Activated naive CD8-positive, alpha-beta T cell treated with anti-CD3 and anti-CD28 coated beads, Interleukin-2, amount 50 U/mL, for 24 hours (primary cell): ENCODE measurements at regions not wholly inside any gene's neighbourhood (a gene's known extent, or its start where the extent isn't known, plus 50 kb on each side); places are given as distances from the start of the nearest gene placed in this dataset.

Experiments used
- ATAC-seq: fragments of 150-1000 bp; cut with Tn5 transposase; one replicate; pipeline ENCODE4 v1.10.0; 2021
- DNase-seq: peaks from one replicate; pipeline ENCODE4 v3.0.0; 2021
- H3K27ac Mint-ChIP-seq: one replicate; pipeline ENCODE4 v1.8.0; 2021; ENCODE audit warnings: mild to moderate bottlenecking, mixed read lengths
- H3K27me3 Mint-ChIP-seq: one replicate; pipeline ENCODE4 v1.8.0; 2021; ENCODE audit warnings: mixed read lengths
- H3K36me3 Mint-ChIP-seq: one replicate; pipeline ENCODE4 v1.8.0; 2021; ENCODE audit warnings: low read depth, mixed read lengths
- H3K4me1 Mint-ChIP-seq: one replicate; pipeline ENCODE4 v1.8.0; 2021; ENCODE audit warnings: mixed read lengths
- H3K4me3 Mint-ChIP-seq: one replicate; pipeline ENCODE4 v1.8.0; 2021; ENCODE audit warnings: mild to moderate bottlenecking, moderate library complexity, mixed read lengths
- H3K9me3 Mint-ChIP-seq: one replicate; pipeline ENCODE4 v1.8.0; 2021; ENCODE audit warnings: mixed read lengths

DNA sequence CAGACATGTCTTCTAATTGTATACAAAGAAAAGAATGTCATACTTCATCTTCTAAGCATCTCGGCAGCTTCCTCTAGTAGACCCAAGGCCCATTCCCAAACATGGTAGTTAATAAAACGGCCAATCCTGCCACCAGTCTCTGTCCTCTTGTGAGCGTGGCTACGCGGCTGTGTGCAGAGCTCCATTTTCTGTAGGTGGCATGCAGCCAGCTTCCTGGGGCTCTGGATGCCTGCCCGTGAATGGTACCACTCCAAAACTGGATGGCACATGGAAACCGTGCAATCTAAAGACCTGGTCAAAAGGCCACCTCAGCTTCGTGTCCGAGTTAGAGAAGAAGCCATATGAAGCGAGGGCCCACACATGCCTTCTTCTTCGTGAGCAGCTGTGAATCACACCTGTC lies 110.7 kb downstream of the SIPA1L2 start:
- DNase-seq (no peak), ATAC-seq (no peak)
- Mint-ChIP-seq H3K36me3 (peaks cover 5% of the 10 kb centered on the region), H3K27ac (no peak overlapping the region), H3K27me3 (peaks cover 9% of the 10 kb centered on the region), H3K9me3 (no peaks in the 10 kb centered on the region), H3K4me1 (peaks cover 4% of the 10 kb centered on the region), H3K4me3 (no peak overlapping the region)

DNA sequence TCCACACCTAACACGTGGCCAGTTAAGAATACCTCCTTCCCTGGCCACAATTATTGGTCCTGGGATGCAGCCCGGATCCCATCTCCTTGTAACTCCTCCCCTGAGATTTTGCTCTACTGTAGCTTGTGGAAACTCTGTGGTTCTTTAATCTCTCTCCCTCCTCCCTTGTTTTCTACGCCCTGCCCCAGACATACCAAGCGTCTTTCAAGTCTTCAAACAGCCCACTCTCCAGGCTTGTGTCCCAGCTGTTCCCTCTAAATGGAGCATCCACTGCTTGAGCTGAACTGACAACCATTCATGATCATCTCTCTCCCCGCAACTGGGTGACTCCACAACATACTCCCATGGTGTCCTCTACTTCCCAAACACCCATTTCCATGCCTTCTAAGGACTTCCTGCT lies 111.6 kb downstream of the SIPA1L2 start:
- no peak overlapping the region for H3K27ac Mint-ChIP-seq
- peaks cover 9% of the 10 kb centered on the region for H3K27me3 Mint-ChIP-seq
- H3K9me3 Mint-ChIP-seq: no peaks in the 10 kb centered on the region
- ATAC-seq (no peak), DNase-seq (no peak)
- H3K36me3 Mint-ChIP-seq: peaks cover 5% of the 10 kb centered on the region
- peaks cover 4% of the 10 kb centered on the region for H3K4me1 Mint-ChIP-seq
- H3K4me3 Mint-ChIP-seq: no peak overlapping the region

DNA sequence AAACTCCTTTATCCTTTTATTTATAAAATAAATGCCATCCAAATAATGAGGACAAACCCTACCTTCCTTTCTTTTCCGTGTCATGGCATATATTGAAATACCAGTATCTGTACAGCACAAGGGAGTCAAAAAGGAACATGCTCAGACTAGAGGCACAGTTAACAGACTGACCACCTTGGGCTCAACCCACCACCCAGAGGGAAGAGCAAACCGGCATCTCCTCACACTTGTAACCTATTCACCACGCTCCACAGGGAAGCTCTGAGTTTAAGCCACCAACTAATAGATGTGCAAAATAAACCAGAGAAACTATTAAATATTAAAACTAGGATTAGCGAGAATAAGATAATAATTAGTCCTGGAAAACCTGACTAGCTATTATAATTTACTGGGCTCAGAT lies 112.7 kb downstream of the SIPA1L2 start:
- no peak overlapping the region for H3K27ac Mint-ChIP-seq
- H3K4me3 Mint-ChIP-seq: no peak overlapping the region
- no peaks in the 10 kb centered on the region for H3K9me3 Mint-ChIP-seq
- H3K4me1 Mint-ChIP-seq: peaks cover 4% of the 10 kb centered on the region
- no peak for ATAC-seq
- no peak for DNase-seq
- peaks cover 7% of the 10 kb centered on the region for H3K27me3 Mint-ChIP-seq
- peaks cover 5% of the 10 kb centered on the region for H3K36me3 Mint-ChIP-seq

DNA sequence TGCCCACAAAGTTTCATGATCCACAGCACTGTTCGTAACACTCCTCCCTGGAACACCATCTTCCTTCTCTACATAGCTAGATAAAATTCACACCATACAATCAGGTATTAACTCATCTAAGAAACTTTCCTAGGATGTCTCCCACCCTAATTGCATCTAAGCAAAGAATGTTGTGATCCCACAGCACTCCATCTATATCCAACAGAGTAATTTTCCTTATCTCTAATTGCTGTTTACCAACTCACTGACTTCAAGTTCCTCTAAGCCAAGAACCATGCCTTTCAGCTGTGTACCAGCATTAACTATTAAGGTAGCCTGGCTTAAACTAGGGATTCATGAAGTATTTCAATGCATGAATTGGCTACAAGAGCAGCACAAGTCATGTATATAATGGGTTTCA lies 114.2 kb downstream of the SIPA1L2 start:
- Mint-ChIP-seq H3K9me3 (no peaks in the 10 kb centered on the region), H3K27me3 (peaks cover 2% of the 10 kb centered on the region), H3K4me1 (no peaks in the 10 kb centered on the region), H3K4me3 (no peak overlapping the region), H3K27ac (no peak overlapping the region), H3K36me3 (peaks cover 5% of the 10 kb centered on the region)
- ATAC-seq (no peak), DNase-seq (no peak)

DNA sequence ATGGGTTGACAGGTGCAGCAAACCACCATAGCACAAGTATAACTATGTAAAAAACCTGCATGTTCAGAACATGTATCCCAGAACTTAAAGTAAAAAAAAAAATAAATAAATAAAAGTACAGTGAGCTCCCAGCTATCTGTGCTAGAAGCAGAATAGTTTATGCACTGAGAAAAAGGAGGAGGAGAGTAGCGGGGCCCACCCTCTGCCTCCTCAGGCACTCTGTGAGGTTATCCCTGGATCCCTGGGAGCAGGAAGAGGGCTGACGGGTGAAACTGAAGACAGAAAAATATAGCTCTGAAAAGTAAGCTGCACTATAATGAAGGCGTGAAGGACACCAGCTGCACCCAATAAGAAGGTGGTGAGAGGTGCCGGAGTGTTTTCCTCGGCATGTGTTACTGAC lies 117.2 kb downstream of the SIPA1L2 start:
- Mint-ChIP-seq H3K4me3 (no peak overlapping the region), H3K4me1 (no peaks in the 10 kb centered on the region), H3K27ac (no peak overlapping the region), H3K27me3 (peaks cover 2% of the 10 kb centered on the region), H3K9me3 (no peaks in the 10 kb centered on the region), H3K36me3 (peaks cover 5% of the 10 kb centered on the region)
- no peak for DNase-seq
- no peak for ATAC-seq

DNA sequence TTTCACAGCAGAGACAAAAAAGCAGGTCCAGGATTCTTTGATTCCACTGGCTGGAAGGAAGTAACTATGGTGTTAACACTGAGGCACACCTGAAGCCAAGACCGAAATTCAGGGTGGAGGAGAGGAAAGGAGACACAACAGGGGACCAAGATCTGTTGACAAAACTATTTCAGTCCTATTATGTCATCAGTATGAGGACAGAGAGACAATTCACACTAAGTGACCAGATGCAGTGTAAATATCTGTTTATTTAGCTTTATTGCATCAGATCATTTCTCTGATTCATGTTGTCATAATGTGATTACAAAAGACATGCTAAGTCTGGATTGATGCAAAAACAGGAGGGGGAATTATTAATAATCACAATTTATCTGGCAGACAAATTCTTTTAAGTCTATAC lies 118.8 kb downstream of the SIPA1L2 start:
- no peaks in the 10 kb centered on the region for H3K27me3 Mint-ChIP-seq
- no peaks in the 10 kb centered on the region for H3K9me3 Mint-ChIP-seq
- no peak for DNase-seq
- no peaks in the 10 kb centered on the region for H3K4me1 Mint-ChIP-seq
- no peak for ATAC-seq
- H3K27ac Mint-ChIP-seq: no peak overlapping the region
- H3K36me3 Mint-ChIP-seq: peaks cover 5% of the 10 kb centered on the region
- H3K4me3 Mint-ChIP-seq: no peak overlapping the region

DNA sequence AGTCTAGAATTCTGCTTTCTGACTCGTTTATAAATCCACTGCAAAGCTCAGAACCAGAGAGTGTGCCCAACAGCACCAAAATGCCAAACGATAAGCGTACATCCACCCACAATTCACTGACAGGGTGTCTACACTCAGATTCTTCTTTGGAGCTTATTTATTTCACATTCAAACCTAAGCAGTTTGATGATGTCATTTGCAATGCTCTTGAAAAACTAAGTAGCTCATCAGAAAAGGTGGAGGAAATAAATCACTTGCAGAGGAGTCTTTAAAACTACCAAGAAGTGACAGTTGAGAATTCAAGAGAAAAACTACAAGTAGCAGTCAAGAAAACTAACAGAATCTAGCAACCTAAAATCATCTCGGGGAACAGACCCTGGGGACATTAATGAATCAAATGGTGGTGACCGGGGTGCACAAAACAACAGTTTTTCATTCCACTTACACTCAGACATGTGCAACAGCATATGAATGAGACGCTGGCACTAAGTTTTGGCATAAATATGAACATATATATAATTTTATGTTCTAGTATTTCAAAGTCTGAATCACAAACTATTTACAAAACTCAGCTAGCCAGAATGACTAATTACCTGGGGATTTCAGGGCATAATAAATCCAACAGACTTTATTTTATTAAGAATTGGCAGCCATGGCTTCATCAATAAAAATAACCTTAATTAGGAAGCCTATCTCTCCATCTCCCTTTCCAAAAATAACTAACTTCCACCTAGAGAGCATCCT lies 119.4 kb downstream of the SIPA1L2 start:
- H3K27me3 Mint-ChIP-seq: no peaks in the 10 kb centered on the region
- H3K36me3 Mint-ChIP-seq: peaks cover 5% of the 10 kb centered on the region
- ATAC-seq: no peak
- H3K27ac Mint-ChIP-seq: no peak overlapping the region
- no peak overlapping the region for H3K4me3 Mint-ChIP-seq
- DNase-seq: no peak
- no peaks in the 10 kb centered on the region for H3K4me1 Mint-ChIP-seq
- no peaks in the 10 kb centered on the region for H3K9me3 Mint-ChIP-seq

DNA sequence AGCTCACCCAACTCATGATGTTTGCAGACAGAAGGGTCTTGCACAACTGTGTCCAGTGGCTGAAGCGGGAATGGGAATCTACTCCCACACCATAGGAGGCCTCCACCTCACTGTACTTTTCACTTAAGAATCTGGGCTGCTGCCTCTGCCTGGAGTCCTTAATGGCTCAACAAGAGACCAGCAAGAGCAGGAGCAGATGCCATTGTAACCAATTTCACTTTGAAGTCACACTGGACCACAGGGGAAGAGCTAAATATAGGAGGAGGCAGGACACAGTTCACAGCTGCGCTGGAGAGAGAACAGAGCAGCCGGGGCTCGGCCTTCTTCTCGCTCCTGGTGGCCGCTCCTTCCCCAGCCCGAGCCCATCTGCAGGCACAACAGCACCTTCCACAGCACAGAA lies 120.4 kb downstream of the SIPA1L2 start:
- peaks cover 2% of the 10 kb centered on the region for H3K36me3 Mint-ChIP-seq
- ATAC-seq: no peak
- no peak overlapping the region for H3K27ac Mint-ChIP-seq
- H3K4me3 Mint-ChIP-seq: no peak overlapping the region
- no peaks in the 10 kb centered on the region for H3K4me1 Mint-ChIP-seq
- no peak for DNase-seq
- no peaks in the 10 kb centered on the region for H3K27me3 Mint-ChIP-seq
- no peaks in the 10 kb centered on the region for H3K9me3 Mint-ChIP-seq

DNA sequence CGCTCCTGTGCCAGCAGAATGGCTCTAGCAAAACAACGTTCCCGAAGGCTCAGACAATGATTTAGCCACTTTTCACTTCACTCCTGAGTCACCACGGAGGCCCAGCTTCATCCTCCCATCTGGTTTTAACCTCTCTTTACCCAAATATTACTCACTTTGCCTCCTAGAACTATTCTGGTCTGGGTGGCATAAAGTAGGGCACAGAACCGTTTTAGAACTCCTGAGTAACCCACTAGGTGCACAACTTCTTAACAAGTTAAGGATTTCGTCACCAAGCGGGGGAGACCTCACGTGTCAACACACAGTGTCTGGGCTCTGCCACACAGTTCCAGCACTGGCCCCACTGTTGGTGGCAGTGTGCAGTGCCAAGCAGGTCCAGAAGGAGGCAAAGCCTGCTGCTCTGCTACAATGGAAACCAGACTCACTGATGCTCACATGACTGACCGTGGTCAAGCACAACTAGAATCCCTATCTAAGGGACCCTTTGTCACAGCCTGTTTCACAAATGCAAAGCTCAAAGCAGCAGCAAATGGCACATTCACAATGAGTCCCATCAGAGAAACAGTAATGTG lies 121.7 kb downstream of the SIPA1L2 start:
- H3K4me1 Mint-ChIP-seq: no peaks in the 10 kb centered on the region
- no peak for ATAC-seq
- no peaks in the 10 kb centered on the region for H3K9me3 Mint-ChIP-seq
- H3K36me3 Mint-ChIP-seq: no peaks in the 10 kb centered on the region
- no peak overlapping the region for H3K4me3 Mint-ChIP-seq
- H3K27ac Mint-ChIP-seq: no peak overlapping the region
- no peaks in the 10 kb centered on the region for H3K27me3 Mint-ChIP-seq
- no peak for DNase-seq

DNA sequence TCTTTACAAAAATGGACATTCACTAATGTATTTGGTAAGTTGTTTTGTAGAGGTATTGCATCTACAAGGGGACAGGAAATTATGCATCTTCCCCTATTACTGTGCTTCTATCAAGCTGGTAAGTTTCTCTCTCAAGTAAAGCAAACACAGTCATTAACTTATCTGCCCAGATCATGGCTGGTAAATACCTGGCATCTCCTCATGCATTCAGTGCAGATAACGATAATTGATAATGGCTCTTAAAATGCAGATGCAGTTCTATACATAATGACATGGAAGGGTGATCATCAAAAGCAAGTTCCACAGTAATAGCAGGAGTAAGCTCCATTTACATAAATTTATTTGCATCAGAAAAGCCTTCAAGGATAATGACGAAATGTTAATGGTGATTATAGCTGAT lies 122.4 kb downstream of the SIPA1L2 start:
- DNase-seq: no peak

DNA sequence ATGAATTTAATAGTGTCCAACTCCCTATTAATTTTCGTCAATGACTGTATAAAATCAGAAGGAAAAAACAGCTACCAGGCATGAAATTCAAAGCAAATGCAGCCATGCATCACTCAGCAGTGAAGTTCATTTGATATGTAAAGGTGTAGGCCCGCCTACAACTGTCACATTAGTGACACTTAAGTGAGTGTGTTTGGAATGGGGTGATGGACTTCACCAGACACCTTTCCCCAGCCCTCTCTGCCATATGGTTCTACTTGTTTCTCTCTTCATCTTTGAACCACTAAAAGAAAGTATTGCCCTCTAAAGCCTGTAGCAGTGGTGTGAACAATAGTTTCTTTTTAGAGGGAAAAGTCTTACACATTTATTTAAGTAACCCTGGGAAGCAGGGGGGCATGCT lies 124.0 kb downstream of the SIPA1L2 start:
- Mint-ChIP-seq H3K4me1 (no peaks in the 10 kb centered on the region), H3K9me3 (no peaks in the 10 kb centered on the region), H3K4me3 (no peak overlapping the region), H3K36me3 (no peaks in the 10 kb centered on the region), H3K27ac (no peak overlapping the region), H3K27me3 (no peaks in the 10 kb centered on the region)
- DNase-seq: no peak
- no peak for ATAC-seq

More for the DNA sequence above, 122.4 kb downstream of the SIPA1L2 start:
- ATAC-seq: no peak
- Mint-ChIP-seq H3K4me1 (no peaks in the 10 kb centered on the region), H3K27ac (no peak overlapping the region), H3K9me3 (no peaks in the 10 kb centered on the region), H3K4me3 (no peak overlapping the region), H3K36me3 (no peaks in the 10 kb centered on the region), H3K27me3 (no peaks in the 10 kb centered on the region)

DNA sequence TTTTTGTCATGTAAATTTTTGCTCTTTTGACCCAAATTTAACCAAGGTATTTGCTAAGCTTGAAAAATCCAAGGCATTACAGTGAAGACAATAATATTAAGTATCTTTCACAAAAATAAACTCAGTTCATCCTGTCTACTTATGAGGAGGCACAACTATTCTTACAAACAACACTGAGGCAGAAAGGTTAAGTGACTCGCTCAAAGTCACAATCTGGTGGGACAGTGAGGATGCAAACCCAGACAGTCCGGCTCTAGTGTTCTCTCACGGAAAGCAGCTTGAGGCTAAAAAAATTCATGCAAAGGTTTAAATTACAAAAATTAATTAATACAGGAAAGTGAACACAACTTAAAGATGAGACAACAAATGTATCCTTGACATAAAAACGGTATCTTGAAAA lies 125.3 kb downstream of the SIPA1L2 start:
- Mint-ChIP-seq H3K4me3 (no peak overlapping the region), H3K9me3 (no peaks in the 10 kb centered on the region), H3K36me3 (no peaks in the 10 kb centered on the region), H3K27ac (no peak overlapping the region), H3K4me1 (no peaks in the 10 kb centered on the region), H3K27me3 (no peaks in the 10 kb centered on the region)
- DNase-seq (no peak), ATAC-seq (no peak)

DNA sequence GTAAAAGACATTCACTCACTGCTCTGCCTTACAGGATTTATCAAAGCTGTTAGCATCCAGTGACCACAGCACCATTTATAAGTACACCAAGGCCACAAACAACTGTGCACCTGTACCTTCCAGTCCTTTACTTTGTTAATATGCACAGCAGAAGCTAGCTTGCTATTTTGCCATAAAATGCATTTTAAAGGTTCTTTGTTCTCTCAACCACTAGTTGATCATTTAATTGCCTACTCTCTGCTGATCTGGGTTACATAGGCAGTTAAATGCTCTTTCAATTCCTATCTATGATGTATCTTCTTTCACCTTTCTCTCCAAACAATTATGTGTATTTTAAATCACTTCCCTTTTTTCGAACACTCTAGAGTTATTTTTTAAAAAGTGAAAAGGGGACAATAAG lies 126.4 kb downstream of the SIPA1L2 start:
- Mint-ChIP-seq H3K27me3 (no peaks in the 10 kb centered on the region), H3K4me1 (no peaks in the 10 kb centered on the region), H3K9me3 (no peaks in the 10 kb centered on the region), H3K27ac (no peak overlapping the region), H3K36me3 (no peaks in the 10 kb centered on the region), H3K4me3 (no peak overlapping the region)
- DNase-seq: no peak
- ATAC-seq: no peak

DNA sequence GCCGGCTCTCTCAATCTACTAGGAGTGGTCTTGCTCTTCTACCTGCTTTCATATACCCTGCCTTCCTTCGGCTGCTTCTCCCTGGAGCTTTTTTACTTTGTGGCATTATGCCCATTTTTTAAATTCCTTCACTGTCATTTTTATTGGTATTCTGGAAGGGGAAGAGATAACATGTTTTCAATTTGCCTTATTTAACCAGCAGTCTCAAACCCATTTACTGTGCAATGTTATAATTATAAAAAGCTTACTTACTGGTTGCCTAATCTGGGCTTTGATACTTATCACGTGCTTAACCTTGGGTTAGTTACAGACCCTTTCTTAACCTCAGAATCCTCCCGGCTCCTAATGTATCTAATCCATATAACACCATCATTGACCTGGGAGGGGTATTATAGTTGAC lies 128.1 kb downstream of the SIPA1L2 start:
- Mint-ChIP-seq H3K27ac (no peak overlapping the region), H3K36me3 (no peaks in the 10 kb centered on the region), H3K4me1 (no peaks in the 10 kb centered on the region), H3K4me3 (no peak overlapping the region), H3K9me3 (no peaks in the 10 kb centered on the region), H3K27me3 (no peaks in the 10 kb centered on the region)
- no peak for ATAC-seq
- no peak for DNase-seq

DNA sequence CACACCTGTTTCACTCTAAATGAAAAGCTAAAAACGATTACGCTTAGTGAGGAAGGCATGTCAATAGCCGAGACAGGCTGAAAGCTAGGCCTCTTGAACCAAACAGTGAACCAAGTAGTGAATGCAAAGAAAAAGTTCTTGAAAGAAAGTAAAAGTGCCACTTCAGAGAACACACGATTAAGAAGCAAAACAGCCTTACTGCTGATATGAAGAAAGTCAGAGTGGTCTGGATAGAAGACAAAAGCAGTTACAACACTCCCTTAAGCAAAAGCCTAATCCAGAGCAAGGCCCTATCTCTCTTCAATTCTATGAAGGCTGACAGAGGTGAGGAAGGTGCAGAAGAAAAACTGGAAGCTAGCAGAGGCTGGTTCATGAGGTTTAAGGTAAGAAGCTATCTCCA lies 130.7 kb downstream of the SIPA1L2 start:
- no peak overlapping the region for H3K4me3 Mint-ChIP-seq
- no peak for ATAC-seq
- H3K27me3 Mint-ChIP-seq: no peaks in the 10 kb centered on the region
- no peak for DNase-seq
- H3K27ac Mint-ChIP-seq: no peak overlapping the region
- H3K9me3 Mint-ChIP-seq: no peaks in the 10 kb centered on the region
- no peaks in the 10 kb centered on the region for H3K36me3 Mint-ChIP-seq
- no peaks in the 10 kb centered on the region for H3K4me1 Mint-ChIP-seq

DNA sequence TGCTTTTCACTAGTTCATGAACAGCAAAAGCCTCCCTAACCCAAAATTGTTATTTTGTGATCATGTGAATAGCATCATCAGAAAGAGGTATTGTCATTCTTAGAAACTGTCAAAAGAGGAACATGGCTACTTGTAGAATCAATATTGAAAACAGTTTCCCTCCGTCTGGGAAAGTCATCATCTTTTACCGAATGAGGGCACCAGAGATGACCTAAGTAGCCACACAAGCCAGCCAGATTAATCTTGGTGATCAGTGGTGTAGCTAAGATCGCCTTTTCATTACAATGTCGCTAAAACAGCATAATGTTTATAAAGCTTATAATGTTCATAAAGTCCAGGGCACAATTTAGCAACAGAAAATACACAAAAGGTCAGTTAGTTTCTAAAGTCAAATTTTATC lies 136.1 kb downstream of the SIPA1L2 start:
- H3K27me3 Mint-ChIP-seq: no peaks in the 10 kb centered on the region
- H3K36me3 Mint-ChIP-seq: peaks cover 9% of the 10 kb centered on the region
- H3K9me3 Mint-ChIP-seq: no peaks in the 10 kb centered on the region
- DNase-seq (no peak), ATAC-seq (no peak)
- H3K27ac Mint-ChIP-seq: no peak overlapping the region
- no peaks in the 10 kb centered on the region for H3K4me1 Mint-ChIP-seq
- H3K4me3 Mint-ChIP-seq: no peak overlapping the region
